D341Med (cell line): ENCODE measurements at regions not wholly inside any gene's neighbourhood (a gene's known extent, or its start where the extent isn't known, plus 50 kb on each side); places are given as distances from the start of the nearest gene placed in this dataset.

ENCODE experiments used
- DNase-seq: peaks from one replicate; pipeline ENCODE4 v3.0.0; 2012; ENCODE audit warnings: low spot score

DNA sequence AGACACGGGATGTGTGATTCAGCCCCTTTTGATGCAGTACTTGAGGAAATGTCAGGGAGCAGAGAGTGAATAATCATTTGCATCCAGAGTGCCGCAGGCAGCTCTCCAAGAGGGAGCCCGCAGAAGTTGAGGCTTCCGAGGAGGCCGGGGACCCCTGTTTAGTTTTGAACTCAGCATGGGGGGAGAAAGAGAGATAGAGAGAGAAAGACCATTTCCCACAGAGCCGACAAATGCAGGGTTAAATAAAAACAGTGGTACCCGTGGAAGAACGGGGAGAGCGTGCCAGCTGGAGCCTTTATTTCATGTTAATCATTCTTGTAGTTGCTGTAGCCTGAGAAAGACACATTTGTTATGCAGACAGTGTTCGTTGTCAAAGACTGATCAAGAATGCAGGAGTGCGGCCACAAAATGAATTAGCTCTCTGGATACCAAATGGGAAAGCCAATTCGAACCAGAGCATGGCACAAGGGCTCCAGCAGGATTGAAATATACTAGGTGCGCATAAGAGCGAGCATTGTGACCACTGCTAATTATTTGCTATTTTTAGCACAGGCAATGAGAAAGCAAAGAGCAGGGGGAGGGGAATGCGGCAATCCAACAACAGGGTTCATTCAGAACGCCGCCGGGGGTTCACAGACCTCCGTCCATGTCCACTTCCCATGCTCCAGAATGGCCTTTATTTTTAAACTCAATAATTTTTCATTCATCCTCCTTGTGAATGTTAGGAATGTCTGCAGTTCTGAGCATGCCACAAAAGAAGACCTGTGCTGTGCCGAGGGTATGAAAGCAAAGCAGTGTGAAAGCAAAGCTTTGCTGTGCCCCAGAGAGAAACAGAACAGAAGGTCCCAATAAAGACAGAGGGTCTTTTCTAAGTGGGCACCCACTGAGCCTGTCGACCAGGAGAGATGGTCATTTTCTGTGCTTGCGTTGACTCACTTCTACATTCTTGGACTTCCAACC, 243.9 kb upstream of the VCX3A start:
- DNase-seq, result no peak

DNA sequence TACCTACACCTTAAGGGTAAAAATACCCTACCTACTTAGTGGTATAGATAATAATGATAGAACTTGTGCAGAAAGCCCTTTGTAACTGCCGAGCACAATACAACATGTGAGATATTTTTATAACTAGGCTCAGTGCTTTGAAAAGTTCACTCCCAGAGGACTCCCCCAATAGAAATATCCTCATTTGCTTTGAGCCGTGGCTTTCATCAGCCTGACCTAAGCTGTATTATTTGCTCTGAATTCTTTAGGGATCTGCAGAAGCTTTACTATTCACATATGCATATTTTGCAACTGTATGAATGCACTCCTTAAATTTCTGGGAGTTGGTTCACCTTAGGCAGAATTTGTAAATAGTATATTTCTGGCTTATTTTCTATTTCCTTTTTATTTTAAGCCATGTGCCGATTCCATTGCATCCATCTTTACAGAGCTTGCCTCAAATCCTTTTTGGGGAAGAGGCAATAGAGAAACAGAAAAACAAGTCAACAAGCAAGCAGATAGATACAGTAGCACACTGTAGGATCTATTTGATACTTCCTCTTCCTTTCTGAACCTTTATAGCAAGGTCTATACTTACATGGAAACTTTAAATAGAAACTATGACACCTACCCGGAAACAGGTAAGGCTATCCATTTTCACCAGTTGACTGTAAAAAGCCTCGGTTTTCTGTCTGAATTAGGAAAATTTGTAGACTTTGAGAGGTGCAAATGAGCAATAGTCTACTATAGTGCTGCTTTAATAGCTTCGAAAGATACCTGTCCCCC, 242.5 kb upstream of the VCX3A start:
- DNase-seq, result no peak

DNA sequence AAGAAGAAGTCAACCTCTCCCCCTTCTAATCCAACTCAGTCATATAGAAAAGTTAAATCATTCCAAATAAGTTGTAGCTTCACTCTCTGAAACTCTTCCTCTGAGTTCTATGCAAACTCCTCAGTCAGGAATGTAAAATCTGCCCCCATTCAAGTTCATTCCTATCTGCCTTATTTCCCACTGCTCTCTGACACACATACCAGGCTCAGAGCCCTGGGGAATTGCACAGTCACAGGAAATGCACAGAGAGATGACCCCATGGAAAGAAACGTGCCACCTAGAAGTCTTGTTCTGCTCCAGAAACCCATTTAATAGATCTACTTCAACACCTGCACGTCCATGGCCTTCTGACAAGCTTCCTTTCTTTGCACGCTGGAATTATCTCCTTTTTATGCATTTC, 236.0 kb upstream of the VCX3A start:
- no peak for DNase-seq

DNA sequence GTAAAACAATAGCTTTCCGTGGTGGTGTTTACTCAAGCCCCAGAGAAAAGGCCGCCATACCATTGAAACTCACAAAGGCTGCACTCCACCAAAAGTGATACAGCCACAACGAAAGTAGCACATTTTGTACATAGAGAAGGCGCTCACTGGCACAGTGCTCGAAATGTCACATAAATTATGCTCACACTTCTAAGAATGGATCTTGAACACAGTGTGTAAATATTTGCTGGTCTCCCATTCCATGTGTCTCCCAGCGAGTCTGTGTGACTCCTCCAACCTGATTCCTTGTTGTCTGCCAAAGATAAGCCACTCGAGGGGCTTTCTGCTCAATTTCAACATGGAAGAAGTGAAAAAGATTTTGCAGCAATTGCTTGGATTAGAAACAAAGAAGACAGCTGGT, 234.0 kb upstream of the VCX3A start:
- no peak for DNase-seq

DNA sequence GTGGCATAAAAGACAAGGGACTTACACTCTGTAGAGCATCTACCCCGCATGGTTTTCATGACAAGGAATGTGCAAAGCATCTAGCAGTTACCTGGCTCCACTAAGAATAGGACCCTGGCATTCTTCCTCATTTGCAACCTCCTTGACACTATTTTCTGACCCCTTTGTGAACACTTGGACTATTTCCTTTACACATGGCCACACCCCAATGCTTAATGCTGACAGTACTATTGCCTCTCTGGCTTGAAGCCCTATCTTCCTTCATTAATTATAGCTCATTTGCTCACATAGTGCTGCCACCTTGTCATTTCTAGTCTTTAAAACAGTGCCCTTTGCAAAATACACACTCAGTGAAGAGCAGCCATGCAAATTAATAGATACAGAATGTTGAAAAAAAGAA, 226.3 kb upstream of the VCX3A start:
- DNase-seq, result no peak

DNA sequence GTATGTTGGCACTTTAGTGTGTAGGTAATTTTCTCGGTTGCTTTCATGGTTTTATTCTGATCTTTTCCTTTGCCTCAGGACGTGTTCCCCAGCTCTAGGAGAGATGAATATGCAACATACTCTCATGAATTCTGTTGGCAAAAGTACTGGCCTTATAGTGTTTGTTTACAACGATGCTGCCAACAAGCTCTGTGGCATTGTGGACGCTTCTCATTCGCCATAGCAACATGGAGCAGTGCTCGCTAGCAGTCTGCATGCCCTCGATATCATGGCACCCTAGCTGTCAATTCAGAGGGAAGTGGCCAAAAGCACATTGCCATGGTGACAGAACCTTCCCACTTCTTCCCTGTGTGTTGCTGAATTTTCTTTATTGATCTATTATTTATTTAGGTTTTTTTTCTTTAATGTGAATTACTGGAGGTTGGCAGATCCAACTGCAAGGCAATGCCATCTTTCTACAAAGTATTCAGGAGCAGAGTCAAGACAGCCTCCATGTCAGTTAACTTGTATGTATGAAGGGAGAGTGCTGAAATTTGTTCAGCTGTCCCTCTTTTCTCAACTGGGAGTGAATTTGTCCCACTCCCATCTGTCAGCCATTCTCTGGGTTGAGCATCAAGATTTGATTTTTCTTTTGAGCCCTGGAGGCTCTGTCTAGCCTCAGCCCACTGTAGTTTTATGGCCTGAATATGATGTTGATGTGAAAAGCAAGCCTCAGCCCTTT, 224.9 kb upstream of the VCX3A start:
- DNase-seq, result no peak

DNA sequence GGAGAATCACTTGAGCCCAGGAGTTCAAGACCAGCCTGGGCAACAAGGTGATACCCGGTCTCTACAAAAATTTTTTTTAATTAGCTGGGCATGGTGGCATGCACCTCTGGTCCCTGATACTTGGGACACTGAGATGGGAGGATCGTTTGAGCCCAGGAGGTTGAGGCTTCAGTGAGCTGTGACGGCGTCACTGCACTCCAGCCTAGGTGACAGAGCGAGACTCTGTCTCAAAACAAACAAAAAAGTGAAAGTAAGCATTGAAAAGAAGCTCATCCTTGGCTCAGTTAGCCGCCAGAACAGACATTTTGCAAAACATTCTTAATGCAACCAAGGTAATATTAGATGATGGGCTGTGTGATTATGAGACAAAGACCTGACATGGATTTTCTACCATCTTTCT, 223.3 kb upstream of the VCX3A start:
- DNase-seq, result no peak

DNA sequence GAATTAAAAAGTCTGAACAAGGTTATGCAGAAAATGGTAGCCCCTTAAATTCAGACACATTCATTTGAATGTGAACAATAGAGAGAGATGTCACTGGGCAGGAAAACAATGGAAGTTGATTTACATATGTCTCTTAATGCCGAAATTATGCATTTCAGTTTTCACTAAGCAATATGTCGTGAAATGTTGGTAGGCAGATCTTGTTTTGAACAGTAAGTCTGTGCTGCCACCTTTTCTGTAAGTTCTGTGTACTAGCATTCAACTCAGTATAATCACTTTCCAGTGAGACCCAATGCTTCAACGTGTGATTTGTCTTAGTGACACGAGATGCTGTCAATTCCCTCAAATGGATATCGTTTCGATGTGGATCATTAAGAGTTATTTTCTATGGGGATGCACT, 222.7 kb upstream of the VCX3A start:
- DNase-seq, result no peak

DNA sequence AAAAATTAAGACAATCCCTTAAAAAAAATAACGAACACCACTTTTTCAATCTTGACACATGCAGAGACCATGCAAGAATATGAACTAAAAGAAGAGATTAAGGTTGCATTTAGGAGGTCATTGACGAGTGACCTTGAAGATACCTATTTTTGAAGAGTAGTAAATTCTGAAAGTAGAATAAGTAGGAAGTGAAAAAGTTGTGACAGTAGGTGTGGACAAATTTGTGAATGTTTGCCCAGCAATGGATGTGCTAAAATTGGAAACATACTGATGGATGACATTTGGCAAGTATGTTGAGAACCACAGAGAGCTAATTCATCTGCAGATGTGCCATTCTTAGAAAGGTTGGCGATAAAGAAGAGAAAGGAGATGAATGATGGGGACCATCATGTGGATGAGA, 213.7 kb upstream of the VCX3A start:
- DNase-seq, result no peak

DNA sequence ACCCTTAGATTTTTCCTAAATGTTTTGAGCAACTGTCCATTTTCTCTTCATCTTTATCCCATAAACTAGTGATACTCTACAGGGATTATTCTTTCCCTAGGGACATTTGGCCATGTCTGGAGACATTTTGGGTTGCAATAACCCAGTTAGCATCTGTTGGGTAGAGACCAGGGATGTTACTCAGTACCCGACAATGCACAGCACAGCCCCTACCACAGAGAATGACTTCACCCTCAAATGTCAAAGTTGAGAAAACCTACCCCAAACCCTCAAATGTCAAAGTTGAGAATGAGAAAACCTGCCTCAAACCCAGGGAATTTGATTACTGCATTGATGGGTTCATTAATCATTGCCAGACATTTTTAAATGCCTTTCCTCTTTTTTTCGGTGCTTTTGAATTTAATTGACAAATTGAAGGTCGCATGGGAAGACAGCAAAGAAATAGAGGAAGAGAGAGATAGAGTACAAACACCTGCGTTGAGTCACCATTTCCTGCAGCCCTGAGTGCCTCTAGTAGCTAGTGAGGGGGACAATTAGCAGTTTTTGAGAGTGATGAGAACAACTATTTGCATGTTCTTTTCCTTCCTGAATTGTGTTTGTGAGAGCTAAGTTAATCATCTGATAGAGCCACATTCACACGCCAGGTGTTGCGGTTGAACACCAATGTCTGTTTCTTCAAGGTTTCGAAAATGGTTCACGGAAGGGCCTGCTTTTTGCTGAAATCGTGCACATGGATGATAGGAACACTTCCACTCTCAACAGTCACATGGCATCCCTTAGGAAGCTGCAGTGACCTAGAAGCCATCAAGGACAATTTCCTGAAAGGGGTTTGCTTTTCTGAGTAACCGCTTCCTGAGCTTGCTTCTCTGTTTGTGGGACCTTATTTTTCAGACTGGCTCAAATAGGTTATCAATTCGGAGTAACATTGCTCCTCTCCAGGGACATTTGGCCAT, 203.9 kb upstream of the VCX3A start:
- DNase-seq, result no peak

DNA sequence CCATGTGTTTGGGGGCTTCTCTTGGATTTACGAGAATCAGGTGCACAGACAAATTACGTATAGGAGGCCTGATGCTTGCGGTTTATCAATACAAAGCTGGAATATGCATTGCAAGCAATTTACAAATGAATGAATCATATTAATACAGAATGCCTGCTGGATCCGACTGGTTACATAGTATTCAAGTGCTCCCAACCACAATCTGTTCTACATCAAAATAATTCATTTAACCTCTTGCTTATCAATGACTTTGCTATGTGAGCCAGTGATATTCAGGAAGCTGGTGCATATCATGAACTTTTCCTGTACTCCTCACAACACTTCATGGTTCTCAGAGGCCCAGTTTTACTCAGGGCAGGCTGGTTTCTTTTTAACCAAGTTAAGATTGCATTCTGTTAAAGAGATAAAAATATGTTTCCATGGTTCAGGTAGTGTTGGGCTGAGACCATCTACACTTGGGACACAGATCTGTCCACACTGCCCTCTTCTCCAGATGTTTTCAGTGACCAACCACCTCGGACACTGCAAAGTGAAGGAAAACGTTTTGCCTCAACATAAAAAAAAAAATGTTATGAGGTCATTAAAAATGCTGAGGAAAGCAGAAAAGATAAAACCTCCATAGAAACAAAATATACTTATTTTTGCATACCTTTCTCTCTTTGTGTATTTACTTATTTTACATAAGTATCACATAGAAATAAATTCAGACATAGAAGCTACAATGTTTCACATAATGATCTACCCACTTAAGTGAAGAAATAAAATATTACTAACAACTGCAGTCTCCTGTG, 200.1 kb upstream of the VCX3A start:
- no peak for DNase-seq

DNA sequence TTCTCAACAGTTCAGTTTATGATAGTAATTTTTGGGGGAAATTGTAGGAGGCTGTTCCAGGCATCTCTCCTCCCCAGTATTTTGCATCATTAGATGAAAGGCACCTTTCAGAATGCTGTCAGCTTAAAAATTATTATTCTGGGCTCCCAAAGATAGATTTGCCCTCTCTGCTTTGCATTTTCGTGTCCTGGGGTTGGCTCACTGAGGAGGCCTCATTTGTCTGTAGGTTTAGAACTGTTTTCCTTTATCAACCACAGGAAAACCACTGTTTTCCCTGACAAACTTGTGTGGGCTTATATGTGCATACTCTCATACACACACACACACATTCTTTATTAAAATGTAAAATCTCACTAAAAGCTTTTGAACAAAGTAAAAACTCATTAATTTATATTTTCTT, 197.2 kb upstream of the VCX3A start:
- DNase-seq, result no peak

DNA sequence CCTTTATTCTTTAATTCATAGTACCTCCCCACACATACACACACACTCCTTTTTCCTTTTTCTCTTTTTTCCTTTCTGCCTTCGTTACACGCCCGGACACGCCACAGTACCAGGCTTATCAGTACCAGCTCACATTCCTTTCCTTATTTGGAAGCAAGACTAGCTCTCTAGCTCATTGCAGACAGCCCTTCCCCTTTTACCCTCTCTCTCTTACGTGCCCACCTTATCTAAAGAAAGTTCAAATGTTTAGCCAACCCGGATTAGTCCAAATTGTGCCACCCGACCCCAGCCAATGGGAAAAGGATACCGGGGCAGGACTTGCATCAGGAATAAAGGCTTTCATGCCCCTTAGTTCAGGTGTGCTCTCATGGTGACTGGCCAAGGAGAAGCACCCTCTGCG, 194.7 kb upstream of the VCX3A start:
- no peak for DNase-seq

DNA sequence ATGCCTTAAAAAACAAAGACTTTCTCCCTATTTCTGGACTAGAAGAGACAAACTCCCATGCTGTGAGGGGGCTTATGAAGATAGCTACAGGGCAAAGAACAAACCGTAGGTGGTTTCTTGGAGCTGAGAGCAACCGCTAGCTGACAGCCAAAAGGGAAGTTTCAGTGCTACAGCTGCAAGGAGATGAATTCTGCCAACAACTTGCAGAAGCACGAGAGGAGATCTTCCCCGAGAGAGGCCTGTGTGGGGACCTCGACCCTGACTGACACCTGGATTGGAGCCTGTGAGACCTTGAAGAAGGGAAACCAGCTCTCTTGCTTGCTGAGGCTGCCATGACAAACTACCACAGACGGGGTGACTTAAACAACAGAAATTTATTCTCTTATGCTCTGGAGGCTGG, 183.8 kb upstream of the VCX3A start:
- DNase-seq, result no peak

DNA sequence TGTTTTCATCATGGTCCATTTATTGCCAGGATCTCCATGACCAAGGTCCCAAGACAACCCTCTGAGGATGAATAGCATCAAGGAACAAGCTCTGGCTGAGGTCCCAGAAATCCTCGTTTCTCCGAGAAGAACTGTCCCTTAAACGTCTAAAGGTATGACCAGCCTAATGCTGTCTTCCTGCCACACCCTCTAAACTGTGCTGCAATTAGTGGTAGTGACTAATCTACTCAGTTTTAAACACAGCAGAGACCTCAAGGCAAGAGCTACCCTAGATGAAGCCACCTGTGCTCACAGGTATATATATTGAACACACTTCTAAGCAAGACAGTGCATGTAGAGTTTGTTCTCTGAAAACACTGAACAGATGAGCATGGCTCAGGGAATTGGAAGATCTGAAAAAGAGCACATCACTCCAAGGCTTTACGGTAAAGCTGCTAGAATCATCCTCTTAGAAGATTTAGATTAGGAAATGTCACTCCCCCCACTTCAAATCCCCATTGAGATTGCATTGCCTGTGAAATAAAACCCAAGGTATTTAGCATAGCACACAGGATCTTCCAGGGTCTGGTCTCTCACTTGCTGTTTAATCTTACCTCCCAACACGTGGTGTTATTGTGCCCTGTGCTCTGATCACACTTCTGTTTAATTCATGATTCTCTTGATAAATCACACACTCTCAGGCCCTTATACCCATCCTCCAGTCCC, 173.9 kb upstream of the VCX3A start:
- peak; percentile 60 for DNase-seq

DNA sequence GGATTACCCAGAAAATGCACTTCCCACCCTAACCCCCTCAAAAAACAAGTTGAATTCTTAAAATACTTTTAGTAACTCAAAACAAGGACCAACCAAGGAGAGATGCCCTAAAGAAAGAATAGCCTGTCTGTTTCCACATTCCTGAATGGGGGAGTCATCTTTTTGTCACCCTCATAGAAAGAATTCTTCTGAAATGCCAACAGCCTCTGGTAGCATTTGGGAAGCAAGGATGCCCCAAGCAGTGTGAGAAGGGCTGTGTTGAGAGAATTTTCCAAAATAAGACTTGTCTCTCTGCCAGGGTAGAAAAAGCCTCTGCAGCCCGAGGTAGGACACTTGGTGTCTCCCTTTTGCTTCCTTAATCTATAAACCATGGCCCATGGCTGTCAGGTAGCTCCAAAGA, 173.1 kb upstream of the VCX3A start:
- DNase-seq, result peak; percentile 16

DNA sequence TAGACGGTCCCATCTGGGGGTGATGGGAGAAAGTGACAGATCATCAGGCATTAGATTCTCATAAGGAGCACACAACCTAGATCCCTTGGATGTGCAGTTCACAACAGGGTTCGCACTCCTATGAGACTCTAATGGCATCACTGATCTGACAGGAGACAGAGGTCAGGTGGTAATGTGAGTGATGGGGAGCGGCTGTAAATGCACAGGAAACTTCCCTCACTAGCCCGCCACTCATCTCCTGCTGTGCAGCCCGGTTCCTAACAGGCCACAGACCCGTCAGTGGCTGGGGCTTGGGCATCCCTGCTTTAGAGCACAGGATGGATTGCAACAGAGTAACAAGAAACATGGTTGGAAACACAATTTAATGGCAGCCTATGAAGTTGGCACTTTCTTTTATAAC, 172.6 kb upstream of the VCX3A start:
- no peak for DNase-seq

DNA sequence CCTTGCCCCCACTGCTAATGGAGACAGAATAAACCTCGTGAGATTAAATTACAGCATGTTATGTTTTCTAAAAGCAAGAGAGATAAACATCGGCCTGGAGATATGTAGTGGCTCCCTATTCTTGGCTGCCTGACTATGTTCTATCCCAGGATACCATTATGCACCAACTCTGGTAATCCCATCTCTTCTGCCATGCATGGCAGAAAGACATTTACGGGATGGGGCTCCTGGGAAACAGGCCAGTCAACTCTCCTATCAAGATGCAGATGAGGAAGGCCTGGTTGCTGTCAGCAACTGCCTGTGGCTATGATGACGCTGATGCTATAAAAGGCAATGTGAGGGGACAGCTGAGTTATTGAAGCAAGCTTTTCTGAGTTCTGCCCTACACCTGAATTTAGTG, 166.2 kb upstream of the VCX3A start:
- DNase-seq, result no peak

DNA sequence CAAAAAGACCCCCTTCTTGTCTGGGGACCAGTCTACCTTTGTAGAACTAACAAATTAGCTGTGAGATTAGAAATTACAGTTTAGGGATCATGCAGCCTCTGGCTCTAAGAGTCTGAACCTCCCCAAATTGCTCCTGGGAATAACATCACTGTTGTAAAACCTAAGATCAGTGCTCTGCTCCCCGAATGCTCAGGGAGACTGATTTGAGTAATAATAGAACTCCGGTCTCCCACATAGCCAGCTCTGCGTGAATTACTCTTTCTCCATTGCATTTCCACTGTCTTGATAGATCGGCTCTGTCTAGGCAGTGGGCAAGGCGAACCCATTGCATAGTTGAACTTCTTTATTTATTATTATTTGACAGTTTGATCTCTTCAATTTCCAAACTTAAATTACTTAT, 160.8 kb upstream of the VCX3A start:
- no peak for DNase-seq

DNA sequence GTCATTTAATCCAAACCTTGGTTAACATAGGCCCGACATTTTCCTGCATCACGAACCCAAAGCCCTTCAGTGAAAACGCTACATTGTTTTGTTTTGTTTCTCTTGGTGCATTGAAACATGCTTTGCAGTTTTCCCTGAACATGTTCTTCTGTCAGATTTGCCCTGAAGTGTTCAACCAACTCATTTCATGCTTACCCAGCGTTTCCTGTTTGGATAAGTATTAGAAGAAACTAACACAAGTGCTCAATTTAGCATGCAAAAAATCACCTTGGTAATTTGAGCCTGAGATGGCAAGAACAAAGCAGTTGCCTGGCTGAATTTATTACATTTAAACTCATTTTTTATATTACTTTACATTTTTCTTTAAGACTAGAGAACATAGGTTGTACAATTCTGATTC, 160.1 kb upstream of the VCX3A start:
- no peak for DNase-seq
